ENCODE measurements at regions not wholly inside any gene's neighbourhood (a gene's known extent, or its start where the extent isn't known, plus 50 kb on each side); places are given as distances from the start of the nearest gene placed in this dataset.

- Histone ChIP-seq H3K27me3 (ENCODE audit: insufficient read depth, low read length, poor library complexity) (no peaks in the 10 kb centered on the region), H3K36me3 (ENCODE audit: insufficient read depth, low read length) (no peaks in the 10 kb centered on the region), H3K79me2 (ENCODE audit: insufficient read depth, low read length) (no peaks in the 10 kb centered on the region), H3K9me3 (ENCODE audit: insufficient read depth, low read length, severe bottlenecking) (no peaks in the 10 kb centered on the region), H3K4me2 (ENCODE audit: insufficient read depth, low read length) (no peak overlapping the region), H3K4me1 (ENCODE audit: insufficient read depth, low read length) (no peaks in the 10 kb centered on the region), H3K9ac (ENCODE audit: low read depth, low read length) (no peak overlapping the region), H2AFZ (ENCODE audit: low read depth, low read length) (no peak overlapping the region), H3K4me3 (ENCODE audit: low read depth in 1 of 2, low read length in 2 of 2) (no peak overlapping the region), H4K20me1 (ENCODE audit: insufficient read depth, low read length) (no peaks in the 10 kb centered on the region), H3K27ac (ENCODE audit: low read length) (no peak overlapping the region)
- no peak for ATAC-seq (ENCODE audit: insufficient read depth, low read depth)
- no peak for DNase-seq
- TF ChIP-seq EZH2 (IDR thresholded peaks at IDR 0.05; ENCODE audit: borderline replicate concordance, low read depth, low read length, severe bottlenecking) = no peak
- TF ChIP-seq, protein P1, sequence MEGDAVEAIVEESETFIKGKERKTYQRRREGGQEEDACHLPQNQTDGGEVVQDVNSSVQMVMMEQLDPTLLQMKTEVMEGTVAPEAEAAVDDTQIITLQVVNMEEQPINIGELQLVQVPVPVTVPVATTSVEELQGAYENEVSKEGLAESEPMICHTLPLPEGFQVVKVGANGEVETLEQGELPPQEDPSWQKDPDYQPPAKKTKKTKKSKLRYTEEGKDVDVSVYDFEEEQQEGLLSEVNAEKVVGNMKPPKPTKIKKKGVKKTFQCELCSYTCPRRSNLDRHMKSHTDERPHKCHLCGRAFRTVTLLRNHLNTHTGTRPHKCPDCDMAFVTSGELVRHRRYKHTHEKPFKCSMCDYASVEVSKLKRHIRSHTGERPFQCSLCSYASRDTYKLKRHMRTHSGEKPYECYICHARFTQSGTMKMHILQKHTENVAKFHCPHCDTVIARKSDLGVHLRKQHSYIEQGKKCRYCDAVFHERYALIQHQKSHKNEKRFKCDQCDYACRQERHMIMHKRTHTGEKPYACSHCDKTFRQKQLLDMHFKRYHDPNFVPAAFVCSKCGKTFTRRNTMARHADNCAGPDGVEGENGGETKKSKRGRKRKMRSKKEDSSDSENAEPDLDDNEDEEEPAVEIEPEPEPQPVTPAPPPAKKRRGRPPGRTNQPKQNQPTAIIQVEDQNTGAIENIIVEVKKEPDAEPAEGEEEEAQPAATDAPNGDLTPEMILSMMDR (IDR thresholded peaks at IDR 0.05; ENCODE audit: borderline replicate concordance, extremely low read depth, low read length, poor library complexity, severe bottlenecking) = no peak
Observed at GRCh38 chr6:71139249-71139648, 149.4 kb upstream of the OGFRL1 start.

DNA sequence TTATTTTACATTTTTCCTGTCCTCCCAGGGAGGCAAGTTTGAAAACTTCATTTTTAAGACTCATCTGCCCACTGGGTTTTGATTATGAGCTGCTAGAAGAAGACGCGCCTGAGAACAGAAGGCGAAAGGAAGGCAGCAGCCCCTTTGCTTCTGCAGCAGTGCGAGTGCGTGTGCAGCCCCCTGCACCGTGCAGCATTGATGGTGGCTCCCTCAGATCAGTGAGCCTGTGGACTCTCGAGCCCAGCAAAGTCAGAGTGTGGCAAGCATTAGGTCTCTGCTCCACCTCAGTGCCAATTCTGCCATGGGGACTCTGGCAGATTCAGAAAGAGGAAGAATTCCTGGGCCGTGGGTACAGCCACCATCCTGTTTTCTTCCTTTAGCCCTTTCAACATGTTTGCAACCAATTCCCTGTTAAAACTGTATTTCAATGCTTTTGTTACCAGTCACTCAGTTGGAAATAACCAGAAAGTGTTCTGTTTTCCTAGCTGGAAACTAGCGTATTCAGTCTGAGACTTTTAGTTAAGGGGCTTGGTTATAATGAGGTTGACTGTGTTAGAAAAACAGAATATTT, 134.8 kb upstream of the OGFRL1 start:
- H3K79me2 ChIP-seq (ENCODE audit: insufficient read depth, low read length) = no peaks in the 10 kb centered on the region
- TF ChIP-seq, protein P1 (IDR thresholded peaks at IDR 0.05; ENCODE audit: borderline replicate concordance, extremely low read depth, low read length, poor library complexity, severe bottlenecking) = no peak
- TF ChIP-seq EZH2 (IDR thresholded peaks at IDR 0.05; ENCODE audit: borderline replicate concordance, low read depth, low read length, severe bottlenecking) = no peak
- H3K36me3 ChIP-seq (ENCODE audit: insufficient read depth, low read length) = no peaks in the 10 kb centered on the region
- no peak overlapping the region for H3K9ac ChIP-seq (ENCODE audit: low read depth, low read length)
- no peak overlapping the region for H3K27ac ChIP-seq (ENCODE audit: low read length)
- no peak overlapping the region for H3K4me3 ChIP-seq (ENCODE audit: low read depth in 1 of 2, low read length in 2 of 2)
- H3K4me2 ChIP-seq (ENCODE audit: insufficient read depth, low read length) = no peak overlapping the region
- no peak for DNase-seq
- no peaks in the 10 kb centered on the region for H3K9me3 ChIP-seq (ENCODE audit: insufficient read depth, low read length, severe bottlenecking)
- ATAC-seq (ENCODE audit: insufficient read depth, low read depth) = no peak
- H3K4me1 ChIP-seq (ENCODE audit: insufficient read depth, low read length) = no peaks in the 10 kb centered on the region
- H3K27me3 ChIP-seq (ENCODE audit: insufficient read depth, low read length, poor library complexity) = no peaks in the 10 kb centered on the region
- H4K20me1 ChIP-seq (ENCODE audit: insufficient read depth, low read length) = no peaks in the 10 kb centered on the region
- H2AFZ ChIP-seq (ENCODE audit: low read depth, low read length) = no peak overlapping the region

GRCh38 chr6:71157345-71157744, 131.3 kb upstream of the OGFRL1 start:
- Histone ChIP-seq H3K9ac (ENCODE audit: low read depth, low read length) (no peak overlapping the region), H3K36me3 (ENCODE audit: insufficient read depth, low read length) (no peaks in the 10 kb centered on the region), H2AFZ (ENCODE audit: low read depth, low read length) (no peak overlapping the region), H3K4me2 (ENCODE audit: insufficient read depth, low read length) (no peak overlapping the region), H3K4me3 (ENCODE audit: low read depth in 1 of 2, low read length in 2 of 2) (no peak overlapping the region), H3K27me3 (ENCODE audit: insufficient read depth, low read length, poor library complexity) (no peaks in the 10 kb centered on the region), H4K20me1 (ENCODE audit: insufficient read depth, low read length) (no peaks in the 10 kb centered on the region), H3K4me1 (ENCODE audit: insufficient read depth, low read length) (no peaks in the 10 kb centered on the region), H3K79me2 (ENCODE audit: insufficient read depth, low read length) (no peaks in the 10 kb centered on the region), H3K9me3 (ENCODE audit: insufficient read depth, low read length, severe bottlenecking) (no peaks in the 10 kb centered on the region), H3K27ac (ENCODE audit: low read length) (no peak overlapping the region)
- ATAC-seq (ENCODE audit: insufficient read depth, low read depth) (no peak), DNase-seq (no peak)
- no peak for TF ChIP-seq EZH2 (IDR thresholded peaks at IDR 0.05; ENCODE audit: borderline replicate concordance, low read depth, low read length, severe bottlenecking)
- TF ChIP-seq, protein P1 (IDR thresholded peaks at IDR 0.05; ENCODE audit: borderline replicate concordance, extremely low read depth, low read length, poor library complexity, severe bottlenecking) = no peak

DNA sequence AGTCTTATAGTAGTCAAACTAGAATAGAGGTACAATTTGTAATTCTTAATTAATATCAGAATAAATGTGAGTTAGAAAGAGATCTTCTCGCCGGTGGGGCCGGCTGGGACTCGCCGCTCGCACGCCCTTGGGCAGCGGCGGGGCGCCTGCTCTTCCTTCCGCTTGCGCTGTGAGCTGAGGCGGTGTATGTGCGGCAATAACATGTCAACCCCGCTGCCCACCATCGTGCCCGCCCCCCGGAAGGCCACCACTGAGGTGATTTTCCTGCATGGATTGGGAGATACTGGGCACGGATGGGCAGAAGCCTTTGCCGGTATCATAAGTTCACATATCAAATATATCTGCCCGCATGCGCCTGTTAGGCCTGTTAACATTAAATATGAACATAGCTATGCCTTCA, 123.7 kb upstream of the OGFRL1 start:
- TF ChIP-seq, protein P1 (IDR thresholded peaks at IDR 0.05; ENCODE audit: borderline replicate concordance, extremely low read depth, low read length, poor library complexity, severe bottlenecking) = no peak
- TF ChIP-seq EZH2 (IDR thresholded peaks at IDR 0.05; ENCODE audit: borderline replicate concordance, low read depth, low read length, severe bottlenecking) = no peak
- DNase-seq (no peak), ATAC-seq (ENCODE audit: insufficient read depth, low read depth) (no peak)
- Histone ChIP-seq H3K36me3 (ENCODE audit: insufficient read depth, low read length) (no peaks in the 10 kb centered on the region), H2AFZ (ENCODE audit: low read depth, low read length) (no peak overlapping the region), H3K27ac (ENCODE audit: low read length) (no peak overlapping the region), H3K9me3 (ENCODE audit: insufficient read depth, low read length, severe bottlenecking) (no peaks in the 10 kb centered on the region), H3K4me1 (ENCODE audit: insufficient read depth, low read length) (no peaks in the 10 kb centered on the region), H3K4me2 (ENCODE audit: insufficient read depth, low read length) (no peak overlapping the region), H3K4me3 (ENCODE audit: low read depth in 1 of 2, low read length in 2 of 2) (no peak overlapping the region), H4K20me1 (ENCODE audit: insufficient read depth, low read length) (no peaks in the 10 kb centered on the region), H3K27me3 (ENCODE audit: insufficient read depth, low read length, poor library complexity) (no peaks in the 10 kb centered on the region), H3K79me2 (ENCODE audit: insufficient read depth, low read length) (no peaks in the 10 kb centered on the region), H3K9ac (ENCODE audit: low read depth, low read length) (no peak overlapping the region)

All from DND-41 (cell line).